GM12892 (cell line): ENCODE measurements at regions not wholly inside any gene's neighbourhood (a gene's known extent, or its start where the extent isn't known, plus 50 kb on each side); places are given as distances from the start of the nearest gene placed in this dataset.

Experiments
- POLR2A ChIP-seq: IDR thresholded peaks from 2 replicates; pipeline ENCODE4 v1.6.1; 2011; ENCODE audit warnings: low read depth, low read length, control low read depth
- POLR2AphosphoS5 ChIP-seq: IDR thresholded peaks from 2 replicates; pipeline ENCODE4 v1.6.1; 2011; ENCODE audit warnings: low read depth, low read length, control low read depth
- TAF1 ChIP-seq: IDR thresholded peaks from 2 replicates; pipeline ENCODE4 v1.6.1; 2011; ENCODE audit warnings: low read depth, mild to moderate bottlenecking, control low read depth, low read length, borderline replicate concordance

DNA sequence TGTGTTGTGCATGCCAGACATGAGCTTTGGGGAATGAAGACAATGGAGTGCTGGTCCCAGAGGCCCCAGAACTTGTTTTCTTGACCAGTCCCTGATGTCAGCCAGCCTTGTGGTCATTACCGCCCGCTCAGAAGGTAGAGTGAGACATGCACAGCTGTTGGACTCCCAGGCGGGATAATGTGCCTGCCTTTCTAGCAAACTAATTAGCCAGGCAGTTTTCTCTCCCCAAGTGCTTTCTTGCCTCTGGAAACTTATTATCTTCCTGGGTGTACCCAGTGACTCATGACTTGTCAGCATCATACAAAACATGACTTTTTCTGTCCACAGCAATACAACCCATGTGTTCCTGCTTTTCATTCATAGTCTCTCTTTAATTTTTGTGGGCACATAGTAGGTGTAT is 131.1 kb downstream of the RMI1 start:
- TF ChIP-seq POLR2AphosphoS5, result no peak
- no peak for TF ChIP-seq POLR2A
- TF ChIP-seq TAF1, result no peak
